ENCODE measurements at regions not wholly inside any gene's neighbourhood (a gene's known extent, or its start where the extent isn't known, plus 50 kb on each side); places are given as distances from the start of the nearest gene placed in this dataset.

DNA sequence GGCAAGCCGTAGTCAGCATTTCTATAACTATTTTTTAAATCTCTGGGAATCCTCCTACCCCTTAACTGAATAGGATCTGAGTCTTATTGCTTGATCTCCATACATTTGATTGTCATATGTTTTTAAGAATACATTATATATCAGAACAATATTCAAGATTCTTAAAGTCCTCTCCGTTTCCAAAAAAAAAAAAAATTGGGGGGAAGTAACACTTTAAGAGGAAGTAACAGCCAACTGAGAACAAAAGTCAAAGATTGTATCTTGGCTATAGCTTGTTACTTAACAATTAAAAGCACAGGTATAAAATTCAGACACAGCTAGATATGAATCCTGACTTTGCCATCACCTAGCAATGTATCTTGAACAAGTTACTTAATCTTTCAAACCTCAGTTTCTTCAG lies 169.9 kb upstream of the ADO start:
- TF ChIP-seq, protein P1, sequence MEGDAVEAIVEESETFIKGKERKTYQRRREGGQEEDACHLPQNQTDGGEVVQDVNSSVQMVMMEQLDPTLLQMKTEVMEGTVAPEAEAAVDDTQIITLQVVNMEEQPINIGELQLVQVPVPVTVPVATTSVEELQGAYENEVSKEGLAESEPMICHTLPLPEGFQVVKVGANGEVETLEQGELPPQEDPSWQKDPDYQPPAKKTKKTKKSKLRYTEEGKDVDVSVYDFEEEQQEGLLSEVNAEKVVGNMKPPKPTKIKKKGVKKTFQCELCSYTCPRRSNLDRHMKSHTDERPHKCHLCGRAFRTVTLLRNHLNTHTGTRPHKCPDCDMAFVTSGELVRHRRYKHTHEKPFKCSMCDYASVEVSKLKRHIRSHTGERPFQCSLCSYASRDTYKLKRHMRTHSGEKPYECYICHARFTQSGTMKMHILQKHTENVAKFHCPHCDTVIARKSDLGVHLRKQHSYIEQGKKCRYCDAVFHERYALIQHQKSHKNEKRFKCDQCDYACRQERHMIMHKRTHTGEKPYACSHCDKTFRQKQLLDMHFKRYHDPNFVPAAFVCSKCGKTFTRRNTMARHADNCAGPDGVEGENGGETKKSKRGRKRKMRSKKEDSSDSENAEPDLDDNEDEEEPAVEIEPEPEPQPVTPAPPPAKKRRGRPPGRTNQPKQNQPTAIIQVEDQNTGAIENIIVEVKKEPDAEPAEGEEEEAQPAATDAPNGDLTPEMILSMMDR (IDR thresholded peaks at IDR 0.05) = no peak
- no peak for TF ChIP-seq POLR2A (IDR thresholded peaks at IDR 0.05)

All from testis (tissue), 2 donors.